ENCODE measurements at regions not wholly inside any gene's neighbourhood (a gene's known extent, or its start where the extent isn't known, plus 50 kb on each side); places are given as distances from the start of the nearest gene placed in this dataset.

GRCh38 chr2:104648376-104648775 is 205.5 kb upstream of the POU3F3 start:
- H3K27me3 Mint-ChIP-seq (ENCODE audit: unreplicated experiment) = no peaks in the 10 kb centered on the region
- BruUV-seq (replicated peaks) = no TSS peak

GRCh38 chr2:104649866-104650265 is 204.0 kb upstream of the POU3F3 start:
- no peak overlapping the region for H3K27ac Mint-ChIP-seq (ENCODE audit: unreplicated experiment)
- H3K4me1 Mint-ChIP-seq (ENCODE audit: low read depth, unreplicated experiment) = no peaks in the 10 kb centered on the region
- peaks cover 7% of the 10 kb centered on the region for H3K9me3 Mint-ChIP-seq (ENCODE audit: low read depth, unreplicated experiment)
- BruUV-seq (replicated peaks) = no TSS peak
- intact Hi-C loops (cut with micrococcal nuclease; ENCODE audit: unreplicated experiment) = no loop called here
- DNase-seq = no peak
- CTCF ChIA-PET = no interaction called here
- TF ChIP-seq CTCF (IDR thresholded peaks at IDR 0.05; ENCODE audit: unreplicated experiment) = no peak
- peaks cover 8% of the 10 kb centered on the region for H3K27me3 Mint-ChIP-seq (ENCODE audit: unreplicated experiment)
- no peak overlapping the region for H3K4me3 Mint-ChIP-seq (ENCODE audit: low read depth, unreplicated experiment)
- no peaks in the 10 kb centered on the region for H3K36me3 Mint-ChIP-seq (ENCODE audit: insufficient read depth, unreplicated experiment)

More at GRCh38 chr2:104648376-104648775, 205.5 kb upstream of the POU3F3 start:
- peaks cover 3% of the 10 kb centered on the region for H3K9me3 Mint-ChIP-seq (ENCODE audit: low read depth, unreplicated experiment)
- intact Hi-C loops (cut with micrococcal nuclease; ENCODE audit: unreplicated experiment) = no loop called here
- H3K4me1 Mint-ChIP-seq (ENCODE audit: low read depth, unreplicated experiment) = no peaks in the 10 kb centered on the region
- no peak overlapping the region for H3K27ac Mint-ChIP-seq (ENCODE audit: unreplicated experiment)
- TF ChIP-seq CTCF (IDR thresholded peaks at IDR 0.05; ENCODE audit: unreplicated experiment) = no peak
- no peak for DNase-seq
- CTCF ChIA-PET = no interaction called here
- H3K4me3 Mint-ChIP-seq (ENCODE audit: low read depth, unreplicated experiment) = no peak overlapping the region
- H3K36me3 Mint-ChIP-seq (ENCODE audit: insufficient read depth, unreplicated experiment) = no peaks in the 10 kb centered on the region

GRCh38 chr2:104650405-104650996 is 203.4 kb upstream of the POU3F3 start:
- DNase-seq = no peak
- Mint-ChIP-seq H3K27me3 (ENCODE audit: unreplicated experiment) (peaks cover 8% of the 10 kb centered on the region), H3K4me1 (ENCODE audit: low read depth, unreplicated experiment) (no peaks in the 10 kb centered on the region), H3K9me3 (ENCODE audit: low read depth, unreplicated experiment) (peaks cover 7% of the 10 kb centered on the region), H3K27ac (ENCODE audit: unreplicated experiment) (no peak overlapping the region), H3K36me3 (ENCODE audit: insufficient read depth, unreplicated experiment) (no peaks in the 10 kb centered on the region), H3K4me3 (ENCODE audit: low read depth, unreplicated experiment) (no peak overlapping the region)
- intact Hi-C loops (cut with micrococcal nuclease; ENCODE audit: unreplicated experiment) = no loop called here
- no TSS peak for BruUV-seq (replicated peaks)
- no peak for TF ChIP-seq CTCF (IDR thresholded peaks at IDR 0.05; ENCODE audit: unreplicated experiment)
- CTCF ChIA-PET = no interaction called here

- H3K36me3 Mint-ChIP-seq (ENCODE audit: insufficient read depth, unreplicated experiment) = no peaks in the 10 kb centered on the region
- TF ChIP-seq CTCF (IDR thresholded peaks at IDR 0.05; ENCODE audit: unreplicated experiment) = no peak
- no TSS peak for BruUV-seq (replicated peaks)
- no peak for DNase-seq
- H3K9me3 Mint-ChIP-seq (ENCODE audit: low read depth, unreplicated experiment) = peaks cover 10% of the 10 kb centered on the region
- H3K27me3 Mint-ChIP-seq (ENCODE audit: unreplicated experiment) = peaks cover 8% of the 10 kb centered on the region
- no peaks in the 10 kb centered on the region for H3K4me1 Mint-ChIP-seq (ENCODE audit: low read depth, unreplicated experiment)
- CTCF ChIA-PET = no interaction called here
- H3K27ac Mint-ChIP-seq (ENCODE audit: unreplicated experiment) = no peak overlapping the region
- H3K4me3 Mint-ChIP-seq (ENCODE audit: low read depth, unreplicated experiment) = no peak overlapping the region
- intact Hi-C loops (cut with micrococcal nuclease; ENCODE audit: unreplicated experiment) = no loop called here
Observed at GRCh38 chr2:104654811-104655210, 199.1 kb upstream of the POU3F3 start.

All from Calu3 (cell line).